ENCODE measurements at regions not wholly inside any gene's neighbourhood (a gene's known extent, or its start where the extent isn't known, plus 50 kb on each side); places are given as distances from the start of the nearest gene placed in this dataset.

- TF ChIP-seq CHD4 (IDR thresholded peaks at IDR 0.05; ENCODE audit: insufficient read depth, insufficient replicate concordance, low read depth, low read length, poor library complexity, severe bottlenecking), result no peak
- no peak for TF ChIP-seq CTCF (IDR thresholded peaks at IDR 0.05 in 2 of 3, conservative IDR thresholded peaks at IDR 0.05 in 1 of 3; ENCODE audit: insufficient read depth in 2 of 3, low read depth in 1 of 3, low read length in 3 of 3)
- no peak for TF ChIP-seq POLR2AphosphoS5 (IDR thresholded peaks at IDR 0.05; ENCODE audit: control insufficient read depth, insufficient read depth, low read depth, low read length)
Observed at GRCh38 chr21:17732306-17732705, 86.8 kb downstream of the C21orf91 start.
